ENCODE measurements at regions not wholly inside any gene's neighbourhood (a gene's known extent, or its start where the extent isn't known, plus 50 kb on each side); places are given as distances from the start of the nearest gene placed in this dataset.

DNA sequence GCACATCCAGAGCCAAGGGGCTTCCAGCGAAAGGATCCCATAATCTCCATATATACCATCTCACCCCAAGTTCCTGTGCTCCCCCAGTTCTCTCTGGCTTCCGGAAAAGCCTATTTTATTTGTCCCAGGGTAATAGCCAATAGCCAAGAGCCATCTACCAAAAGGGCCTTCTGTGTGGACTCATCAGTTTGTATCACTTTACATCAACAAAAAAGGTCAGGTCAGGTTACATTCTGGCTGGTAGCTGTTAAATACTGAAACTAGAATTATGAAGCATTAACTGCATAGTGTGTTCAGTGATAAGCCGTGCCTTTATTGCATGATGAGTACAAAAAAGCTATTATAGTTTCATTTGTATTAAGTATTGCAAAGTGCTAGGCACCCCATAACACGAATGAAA, 223.7 kb downstream of the IRS1 start (continued):
- TF ChIP-seq, protein P1, sequence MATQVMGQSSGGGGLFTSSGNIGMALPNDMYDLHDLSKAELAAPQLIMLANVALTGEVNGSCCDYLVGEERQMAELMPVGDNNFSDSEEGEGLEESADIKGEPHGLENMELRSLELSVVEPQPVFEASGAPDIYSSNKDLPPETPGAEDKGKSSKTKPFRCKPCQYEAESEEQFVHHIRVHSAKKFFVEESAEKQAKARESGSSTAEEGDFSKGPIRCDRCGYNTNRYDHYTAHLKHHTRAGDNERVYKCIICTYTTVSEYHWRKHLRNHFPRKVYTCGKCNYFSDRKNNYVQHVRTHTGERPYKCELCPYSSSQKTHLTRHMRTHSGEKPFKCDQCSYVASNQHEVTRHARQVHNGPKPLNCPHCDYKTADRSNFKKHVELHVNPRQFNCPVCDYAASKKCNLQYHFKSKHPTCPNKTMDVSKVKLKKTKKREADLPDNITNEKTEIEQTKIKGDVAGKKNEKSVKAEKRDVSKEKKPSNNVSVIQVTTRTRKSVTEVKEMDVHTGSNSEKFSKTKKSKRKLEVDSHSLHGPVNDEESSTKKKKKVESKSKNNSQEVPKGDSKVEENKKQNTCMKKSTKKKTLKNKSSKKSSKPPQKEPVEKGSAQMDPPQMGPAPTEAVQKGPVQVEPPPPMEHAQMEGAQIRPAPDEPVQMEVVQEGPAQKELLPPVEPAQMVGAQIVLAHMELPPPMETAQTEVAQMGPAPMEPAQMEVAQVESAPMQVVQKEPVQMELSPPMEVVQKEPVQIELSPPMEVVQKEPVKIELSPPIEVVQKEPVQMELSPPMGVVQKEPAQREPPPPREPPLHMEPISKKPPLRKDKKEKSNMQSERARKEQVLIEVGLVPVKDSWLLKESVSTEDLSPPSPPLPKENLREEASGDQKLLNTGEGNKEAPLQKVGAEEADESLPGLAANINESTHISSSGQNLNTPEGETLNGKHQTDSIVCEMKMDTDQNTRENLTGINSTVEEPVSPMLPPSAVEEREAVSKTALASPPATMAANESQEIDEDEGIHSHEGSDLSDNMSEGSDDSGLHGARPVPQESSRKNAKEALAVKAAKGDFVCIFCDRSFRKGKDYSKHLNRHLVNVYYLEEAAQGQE (IDR thresholded peaks at IDR 0.05; ENCODE audit: unreplicated experiment) = no peak
- TF ChIP-seq ZNF331 (CRISPR knock-in tag; IDR thresholded peaks at IDR 0.05; ENCODE audit: low read depth) = no peak
- no peak for TF ChIP-seq EZH2 (IDR thresholded peaks at IDR 0.05; ENCODE audit: low read depth, unreplicated experiment)
- no peak for TF ChIP-seq STAT1 (IDR thresholded peaks at IDR 0.05; ENCODE audit: unreplicated experiment)
- no peak for TF ChIP-seq JUNB (IDR thresholded peaks at IDR 0.05; ENCODE audit: unreplicated experiment)

DNA sequence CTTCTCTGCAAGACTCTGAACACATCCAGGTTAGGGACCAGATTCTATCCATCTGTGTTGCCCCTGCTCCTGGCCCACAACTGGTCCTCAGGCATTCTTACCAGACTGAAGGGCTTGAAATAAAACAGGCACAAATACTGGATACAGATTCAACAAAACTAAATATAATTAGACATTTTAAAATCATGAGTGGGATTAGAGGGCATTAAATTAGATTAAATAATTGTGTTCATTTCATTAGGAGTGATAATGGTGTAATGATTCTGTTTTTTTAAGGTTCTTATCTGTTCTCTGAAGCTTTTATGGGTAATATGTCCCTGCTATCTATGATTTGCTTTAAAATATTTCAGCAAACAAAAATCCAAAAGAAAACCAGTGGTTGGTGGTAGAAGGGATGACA, 226.5 kb downstream of the IRS1 start:
- Mint-ChIP-seq H3K27me3 (ENCODE audit: insufficient read depth, low read depth, poor library complexity) (peaks cover 2% of the 10 kb centered on the region), H3K36me3 (ENCODE audit: low read depth) (no peaks in the 10 kb centered on the region; the same call in 2 of the 3 replicates)
- TF ChIP-seq ZNF331 (CRISPR knock-in tag; IDR thresholded peaks at IDR 0.05; ENCODE audit: low read depth) = no peak
- TF ChIP-seq JUNB (IDR thresholded peaks at IDR 0.05; ENCODE audit: unreplicated experiment) = no peak
- TF ChIP-seq POLR2AphosphoS5 (IDR thresholded peaks at IDR 0.05; ENCODE audit: low read depth) = no peak
- no peak for TF ChIP-seq ZNF114 (CRISPR knock-in tag; IDR thresholded peaks at IDR 0.05)
- TF ChIP-seq NANOG (IDR thresholded peaks at IDR 0.05; ENCODE audit: borderline replicate concordance) = no peak
- TF ChIP-seq, protein P1 (IDR thresholded peaks at IDR 0.05; ENCODE audit: unreplicated experiment) = no peak
- no peak for TF ChIP-seq EZH2 (IDR thresholded peaks at IDR 0.05; ENCODE audit: low read depth, unreplicated experiment)
- TF ChIP-seq, protein P2, sequence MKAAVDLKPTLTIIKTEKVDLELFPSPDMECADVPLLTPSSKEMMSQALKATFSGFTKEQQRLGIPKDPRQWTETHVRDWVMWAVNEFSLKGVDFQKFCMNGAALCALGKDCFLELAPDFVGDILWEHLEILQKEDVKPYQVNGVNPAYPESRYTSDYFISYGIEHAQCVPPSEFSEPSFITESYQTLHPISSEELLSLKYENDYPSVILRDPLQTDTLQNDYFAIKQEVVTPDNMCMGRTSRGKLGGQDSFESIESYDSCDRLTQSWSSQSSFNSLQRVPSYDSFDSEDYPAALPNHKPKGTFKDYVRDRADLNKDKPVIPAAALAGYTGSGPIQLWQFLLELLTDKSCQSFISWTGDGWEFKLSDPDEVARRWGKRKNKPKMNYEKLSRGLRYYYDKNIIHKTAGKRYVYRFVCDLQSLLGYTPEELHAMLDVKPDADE (IDR thresholded peaks at IDR 0.05) = no peak
- no peak for TF ChIP-seq STAT1 (IDR thresholded peaks at IDR 0.05; ENCODE audit: unreplicated experiment)
- TF ChIP-seq, protein P3, sequence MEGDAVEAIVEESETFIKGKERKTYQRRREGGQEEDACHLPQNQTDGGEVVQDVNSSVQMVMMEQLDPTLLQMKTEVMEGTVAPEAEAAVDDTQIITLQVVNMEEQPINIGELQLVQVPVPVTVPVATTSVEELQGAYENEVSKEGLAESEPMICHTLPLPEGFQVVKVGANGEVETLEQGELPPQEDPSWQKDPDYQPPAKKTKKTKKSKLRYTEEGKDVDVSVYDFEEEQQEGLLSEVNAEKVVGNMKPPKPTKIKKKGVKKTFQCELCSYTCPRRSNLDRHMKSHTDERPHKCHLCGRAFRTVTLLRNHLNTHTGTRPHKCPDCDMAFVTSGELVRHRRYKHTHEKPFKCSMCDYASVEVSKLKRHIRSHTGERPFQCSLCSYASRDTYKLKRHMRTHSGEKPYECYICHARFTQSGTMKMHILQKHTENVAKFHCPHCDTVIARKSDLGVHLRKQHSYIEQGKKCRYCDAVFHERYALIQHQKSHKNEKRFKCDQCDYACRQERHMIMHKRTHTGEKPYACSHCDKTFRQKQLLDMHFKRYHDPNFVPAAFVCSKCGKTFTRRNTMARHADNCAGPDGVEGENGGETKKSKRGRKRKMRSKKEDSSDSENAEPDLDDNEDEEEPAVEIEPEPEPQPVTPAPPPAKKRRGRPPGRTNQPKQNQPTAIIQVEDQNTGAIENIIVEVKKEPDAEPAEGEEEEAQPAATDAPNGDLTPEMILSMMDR (conservative IDR thresholded peaks at IDR 0.05; ENCODE audit: low read depth in 2 of 2) = no peak

More for the DNA sequence above, 226.5 kb downstream of the IRS1 start:
- Histone ChIP-seq H3K79me2 (replicated peaks; ENCODE audit: insufficient read depth) (no peaks in the 10 kb centered on the region), H3K9me2 (ENCODE audit: insufficient read depth) (0 out of 2 replicates have a peak, but pooled peaks cover 5% of the 10 kb centered on the region), H3K4me3 (no peak overlapping the region), H3K27ac (ENCODE audit: low read depth) (no peak overlapping the region), H3K4me2 (no peak overlapping the region), H3K27me3 (ENCODE audit: insufficient read depth) (no peaks in the 10 kb centered on the region), H2AFZ (no peak overlapping the region), H3F3A (replicated peaks; ENCODE audit: low read depth) (no peaks in the 10 kb centered on the region), H4K20me1 (replicated peaks; ENCODE audit: insufficient read depth) (no peaks in the 10 kb centered on the region), H3K4me1 (ENCODE audit: insufficient read depth) (no peaks in the 10 kb centered on the region), H3K36me3 (ENCODE audit: insufficient read depth) (no peaks in the 10 kb centered on the region)
- Mint-ChIP-seq H3K4me3 (no peak overlapping the region), H3K9me3 (no peaks in the 10 kb centered on the region), H3K4me1 (no peaks in the 10 kb centered on the region), H3K27ac (no peak overlapping the region)
- DNase-seq (ENCODE audit: low spot score) (no peak), ATAC-seq (no peak)
